Caki2 (cell line): ENCODE measurements at regions not wholly inside any gene's neighbourhood (a gene's known extent, or its start where the extent isn't known, plus 50 kb on each side); places are given as distances from the start of the nearest gene placed in this dataset.
"Not testable (repeated sequence)": the region's sequence is repeated elsewhere in the genome, so short reads cannot be mapped to it uniquely, and the experiment has no call there.

Source experiments
- DNase-seq: peaks from one replicate; pipeline ENCODE4 v3.0.0-alpha.2; 2015; ENCODE audit warnings: low read depth
- in situ Hi-C: cut with HindIII; loops from 2 replicates; pipeline ENCODE4 v1.10.0; 2016; ENCODE audit warnings: low sequenced_read_pairs, low pct_unique_long_range_greater_than_20kb, mixed read lengths

- in situ Hi-C loops: no loop called here
- DNase-seq: no peak
These were observed 812.9 kb upstream of the ACVR2A start for GRCh38 chr2:147031897-147032296.

- DNase-seq: peak; percentile 84
- in situ Hi-C loops: no loop called here
These were observed 813.7 kb upstream of the ACVR2A start for GRCh38 chr2:147030966-147031720.

- in situ Hi-C loops: no loop called here
- no peak for DNase-seq
These were observed 817.4 kb upstream of the ACVR2A start for GRCh38 chr2:147027436-147027835.

GRCh38 chr2:147026664-147027295 is 818.0 kb upstream of the ACVR2A start:
- no peak for DNase-seq
- in situ Hi-C loops: no loop called here

- in situ Hi-C loops: no loop called here
- no peak for DNase-seq
These were observed 818.9 kb upstream of the ACVR2A start for GRCh38 chr2:147025646-147026585.

- no peak for DNase-seq
- in situ Hi-C loops: no loop called here
These were observed 825.5 kb upstream of the ACVR2A start for GRCh38 chr2:147019311-147019710.

GRCh38 chr2:147017951-147018645 is 826.7 kb upstream of the ACVR2A start:
- DNase-seq: no peak
- in situ Hi-C loops: no loop called here

- in situ Hi-C loops: no loop called here
- DNase-seq: no peak
These were observed 828.6 kb upstream of the ACVR2A start for GRCh38 chr2:147016181-147016580.

- no peak for DNase-seq
- in situ Hi-C loops: no loop called here
These were observed 829.2 kb upstream of the ACVR2A start for GRCh38 chr2:147015591-147015990.

- in situ Hi-C loops: no loop called here
- no peak for DNase-seq
These were observed 831.0 kb upstream of the ACVR2A start for GRCh38 chr2:147013696-147014392.

GRCh38 chr2:147008481-147008880 is 836.3 kb upstream of the ACVR2A start:
- no peak for DNase-seq
- in situ Hi-C loops: no loop called here

- no peak for DNase-seq
- in situ Hi-C loops: no loop called here
These were observed 838.1 kb upstream of the ACVR2A start for GRCh38 chr2:147006736-147007141.

GRCh38 chr2:147003081-147003480 is 841.7 kb upstream of the ACVR2A start:
- DNase-seq: no peak
- in situ Hi-C loops: no loop called here

- in situ Hi-C loops: no loop called here
- no peak for DNase-seq
These were observed 842.6 kb upstream of the ACVR2A start for GRCh38 chr2:147002256-147002655.

GRCh38 chr2:147001061-147001460 is 843.8 kb upstream of the ACVR2A start:
- in situ Hi-C loops: no loop called here
- no peak for DNase-seq

GRCh38 chr2:147000151-147000550 is 844.7 kb upstream of the ACVR2A start:
- in situ Hi-C loops, DNase-seq: not testable (repeated sequence)

- in situ Hi-C loops: no loop called here
These were observed 846.9 kb upstream of the ACVR2A start for GRCh38 chr2:146997945-146998344.

GRCh38 chr2:146997488-146997887 is 847.3 kb upstream of the ACVR2A start:
- in situ Hi-C loops: no loop called here
- DNase-seq: no peak

More at GRCh38 chr2:146997945-146998344, 846.9 kb upstream of the ACVR2A start:
- DNase-seq: no peak
